ENCODE measurements at regions not wholly inside any gene's neighbourhood (a gene's known extent, or its start where the extent isn't known, plus 50 kb on each side); places are given as distances from the start of the nearest gene placed in this dataset.
"Not testable (repeated sequence)": the region's sequence is repeated elsewhere in the genome, so short reads cannot be mapped to it uniquely, and the experiment has no call there.

DNA sequence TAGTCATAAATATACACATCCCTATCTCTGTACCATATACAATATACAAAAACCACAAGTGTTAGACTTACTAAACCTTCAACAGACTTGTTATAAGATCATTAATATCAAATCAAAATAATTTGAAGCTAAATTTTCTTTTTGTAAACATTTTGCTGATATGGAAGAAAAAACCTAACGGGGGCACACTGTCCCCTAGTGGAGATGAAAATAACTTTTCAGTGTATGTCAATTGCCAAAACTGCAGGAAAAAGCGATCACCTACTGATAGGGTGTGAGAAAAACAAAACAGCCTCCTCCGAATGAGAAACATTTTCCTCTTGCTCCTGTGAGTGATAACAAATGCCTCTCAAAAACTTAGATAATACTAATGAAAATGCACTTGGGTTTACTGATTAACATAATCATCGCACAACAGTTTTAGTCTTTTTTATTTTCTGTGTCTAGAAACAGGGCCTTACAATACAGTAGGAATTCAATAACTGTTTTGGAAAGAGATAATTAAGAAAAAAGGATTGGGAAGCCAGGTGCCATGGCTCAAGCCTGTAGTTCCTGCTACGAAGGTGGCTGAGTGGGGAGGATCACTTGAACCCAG is 322.7 kb downstream of the CRPPA start:
- Histone ChIP-seq H3K27me3 (ENCODE audit: control insufficient read depth, insufficient read depth, low read length) (no peaks in the 10 kb centered on the region), H3K36me3 (ENCODE audit: control insufficient read depth, insufficient read depth, low read length) (no peaks in the 10 kb centered on the region), H3K4me3 (ENCODE audit: low read length) (no peak overlapping the region), H3K27ac (ENCODE audit: low read length) (no peak overlapping the region), H3K9me3 (replicated peaks; ENCODE audit: control insufficient read depth, low read depth, low read length) (no peaks in the 10 kb centered on the region), H3K4me1 (ENCODE audit: control insufficient read depth, insufficient read depth, low read length) (peaks cover 5% of the 10 kb centered on the region)
- 91% methylated on average over 1 of the region's 5 CpGs for WGBS (ENCODE audit: insufficient coverage)
- DNase-seq, result no peak

DNA sequence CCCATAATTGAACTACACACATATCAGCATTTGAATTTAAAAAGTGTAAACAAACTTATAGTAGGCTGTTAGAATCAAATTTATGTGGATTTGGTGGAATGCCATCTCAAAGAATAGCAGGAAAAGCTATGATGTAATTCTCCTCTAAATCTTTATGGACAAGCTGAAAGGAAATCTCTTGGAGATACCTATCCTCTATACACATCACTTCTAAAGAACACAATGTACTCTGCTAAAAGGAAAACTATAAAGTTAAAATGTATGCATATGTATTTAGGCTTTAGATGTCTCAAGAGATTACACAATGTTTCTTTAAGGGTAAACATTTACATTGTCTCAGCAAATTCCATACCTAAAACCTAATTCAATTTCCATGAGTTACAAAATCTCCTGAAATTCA is 323.3 kb downstream of the CRPPA start:
- Histone ChIP-seq H3K36me3 (ENCODE audit: control insufficient read depth, insufficient read depth, low read length) (no peaks in the 10 kb centered on the region), H3K27ac (ENCODE audit: low read length) (no peak overlapping the region), H3K4me3 (ENCODE audit: low read length) (no peak overlapping the region), H3K4me1 (ENCODE audit: control insufficient read depth, insufficient read depth, low read length) (peaks cover 5% of the 10 kb centered on the region), H3K27me3 (ENCODE audit: control insufficient read depth, insufficient read depth, low read length) (no peaks in the 10 kb centered on the region), H3K9me3 (replicated peaks; ENCODE audit: control insufficient read depth, low read depth, low read length) (no peaks in the 10 kb centered on the region)
- DNase-seq, result no peak

DNA sequence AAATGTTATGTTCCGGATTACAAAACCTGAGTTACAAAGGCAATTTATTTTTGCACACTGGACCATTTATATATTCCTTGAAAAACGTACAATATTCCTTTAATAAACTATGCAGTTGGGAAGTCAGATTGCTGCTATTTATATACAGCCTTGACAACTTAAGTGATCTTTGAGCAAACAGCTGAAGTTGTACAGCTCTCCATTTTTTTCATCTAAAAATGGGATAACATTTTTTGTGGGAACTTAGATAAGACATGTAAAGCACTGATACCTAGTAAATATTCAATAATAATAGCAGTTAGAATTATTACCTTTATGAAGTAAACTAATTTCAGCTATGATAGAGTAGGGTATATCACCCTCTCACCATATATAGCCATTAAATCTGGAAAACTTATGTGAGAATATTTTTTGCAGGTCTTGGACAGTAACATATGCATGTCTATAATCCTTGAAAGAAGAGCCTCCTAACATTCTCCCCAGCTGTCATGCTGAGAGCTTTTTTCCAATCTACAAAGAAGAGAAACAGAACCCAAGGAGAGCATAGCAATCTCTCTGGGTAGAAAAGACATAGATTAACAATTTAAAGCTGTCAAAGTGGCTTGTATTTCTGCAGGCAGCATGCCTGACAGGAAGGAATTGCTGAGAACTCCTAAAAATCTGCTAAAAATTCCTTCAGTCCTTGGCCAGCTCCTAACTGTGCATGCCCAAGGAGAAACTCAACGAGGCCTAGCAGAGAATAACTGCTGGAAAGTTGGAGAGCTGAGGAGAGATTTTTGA is 326.0 kb downstream of the CRPPA start:
- peak overlapping the region; percentile 47 for H3K27ac ChIP-seq (ENCODE audit: low read length)
- no CpG with 5 or more reads among the region's 3 CpGs for WGBS (ENCODE audit: insufficient coverage)
- H3K36me3 ChIP-seq (ENCODE audit: control insufficient read depth, insufficient read depth, low read length), result no peaks in the 10 kb centered on the region
- H3K4me1 ChIP-seq (ENCODE audit: control insufficient read depth, insufficient read depth, low read length), result peaks cover 5% of the 10 kb centered on the region
- no peaks in the 10 kb centered on the region for H3K9me3 ChIP-seq (replicated peaks; ENCODE audit: control insufficient read depth, low read depth, low read length)
- no peak overlapping the region for H3K4me3 ChIP-seq (ENCODE audit: low read length)
- peak; percentile 63 for DNase-seq
- no peaks in the 10 kb centered on the region for H3K27me3 ChIP-seq (ENCODE audit: control insufficient read depth, insufficient read depth, low read length)

GRCh38 chr7:16094651-16095050 is 326.7 kb downstream of the CRPPA start:
- Histone ChIP-seq H3K4me1 (ENCODE audit: control insufficient read depth, insufficient read depth, low read length) (peaks cover 5% of the 10 kb centered on the region), H3K27me3 (ENCODE audit: control insufficient read depth, insufficient read depth, low read length) (no peaks in the 10 kb centered on the region), H3K27ac (ENCODE audit: low read length) (no peak overlapping the region), H3K4me3 (ENCODE audit: low read length) (no peak overlapping the region), H3K9me3 (replicated peaks; ENCODE audit: control insufficient read depth, low read depth, low read length) (no peaks in the 10 kb centered on the region), H3K36me3 (ENCODE audit: control insufficient read depth, insufficient read depth, low read length) (no peaks in the 10 kb centered on the region)
- no CpG with 5 or more reads among the region's 2 CpGs for WGBS (ENCODE audit: insufficient coverage)
- DNase-seq, result no peak

DNA sequence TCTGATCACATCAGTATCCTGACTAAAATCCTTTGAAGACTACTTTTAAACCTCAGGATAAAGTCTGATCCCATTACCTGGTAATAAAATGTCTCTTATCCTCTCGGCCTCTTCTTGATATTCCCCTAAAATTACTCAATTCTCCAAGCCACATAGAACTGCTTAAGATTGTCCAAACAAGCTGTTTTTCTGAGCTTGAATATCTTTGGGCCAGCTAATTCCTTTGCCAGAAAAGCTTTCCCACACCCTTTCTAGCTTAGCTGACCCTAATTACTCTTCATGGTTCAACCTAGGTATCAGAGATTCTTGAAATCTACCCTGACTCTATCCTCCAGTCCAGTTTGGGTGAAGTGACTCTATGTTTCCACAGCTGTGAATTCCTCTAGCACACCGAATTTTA is 328.6 kb downstream of the CRPPA start:
- no peaks in the 10 kb centered on the region for H3K9me3 ChIP-seq (replicated peaks; ENCODE audit: control insufficient read depth, low read depth, low read length)
- no peak for DNase-seq
- H3K27me3 ChIP-seq (ENCODE audit: control insufficient read depth, insufficient read depth, low read length), result no peaks in the 10 kb centered on the region
- no peak overlapping the region for H3K27ac ChIP-seq (ENCODE audit: low read length)
- WGBS (ENCODE audit: insufficient coverage), result 75% methylated on average over 1 of the region's 2 CpGs
- H3K4me1 ChIP-seq (ENCODE audit: control insufficient read depth, insufficient read depth, low read length), result peaks cover 5% of the 10 kb centered on the region
- H3K4me3 ChIP-seq (ENCODE audit: low read length), result no peak overlapping the region
- no peaks in the 10 kb centered on the region for H3K36me3 ChIP-seq (ENCODE audit: control insufficient read depth, insufficient read depth, low read length)

DNA sequence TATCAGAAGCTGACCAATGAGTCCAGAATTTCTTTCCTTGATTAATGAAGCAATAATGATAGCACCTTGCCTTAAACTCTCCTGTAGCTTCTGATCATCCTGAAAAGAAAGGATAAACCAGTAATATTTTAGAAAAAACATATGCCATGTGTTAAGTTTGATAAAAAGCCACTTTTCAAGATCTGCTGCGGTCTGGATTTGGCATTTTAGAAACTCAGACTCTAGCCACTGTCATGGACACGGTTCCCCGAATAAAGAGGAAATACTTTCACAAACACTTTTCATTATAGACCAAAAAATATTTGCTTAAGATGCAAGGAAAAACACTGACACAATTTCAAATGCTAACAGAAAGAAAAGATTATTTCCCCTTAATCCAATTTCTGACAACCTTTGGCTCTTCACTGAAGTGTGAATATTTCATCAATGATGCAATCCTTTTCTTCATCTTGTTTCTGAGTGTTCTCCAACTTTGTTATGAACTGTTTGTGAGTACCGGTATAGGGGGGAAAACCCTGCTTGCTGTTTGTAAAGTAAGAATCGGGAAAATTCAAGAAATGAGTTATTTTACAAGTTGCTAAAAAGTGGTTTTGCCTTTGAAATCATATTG is 329.5 kb downstream of the CRPPA start:
- H3K36me3 ChIP-seq (ENCODE audit: control insufficient read depth, insufficient read depth, low read length), result no peaks in the 10 kb centered on the region
- DNase-seq, result peak; percentile 68
- no peaks in the 10 kb centered on the region for H3K27me3 ChIP-seq (ENCODE audit: control insufficient read depth, insufficient read depth, low read length)
- H3K4me1 ChIP-seq (ENCODE audit: control insufficient read depth, insufficient read depth, low read length), result peaks cover 5% of the 10 kb centered on the region
- no peaks in the 10 kb centered on the region for H3K9me3 ChIP-seq (replicated peaks; ENCODE audit: control insufficient read depth, low read depth, low read length)
- WGBS (ENCODE audit: insufficient coverage), result 42% methylated on average over 2 of the region's 5 CpGs
- H3K27ac ChIP-seq (ENCODE audit: low read length), result no peak overlapping the region
- H3K4me3 ChIP-seq (ENCODE audit: low read length), result no peak overlapping the region

- H3K27me3 ChIP-seq (ENCODE audit: control insufficient read depth, insufficient read depth, low read length), result no peaks in the 10 kb centered on the region
- no peak overlapping the region for H3K4me3 ChIP-seq (ENCODE audit: low read length)
- H3K27ac ChIP-seq (ENCODE audit: low read length), result no peak overlapping the region
- no peaks in the 10 kb centered on the region for H3K4me1 ChIP-seq (ENCODE audit: control insufficient read depth, insufficient read depth, low read length)
- DNase-seq, result no peak
- no peaks in the 10 kb centered on the region for H3K9me3 ChIP-seq (replicated peaks; ENCODE audit: control insufficient read depth, low read depth, low read length)
- WGBS (ENCODE audit: insufficient coverage), result 67% methylated on average over 1 of the region's 3 CpGs
- no peaks in the 10 kb centered on the region for H3K36me3 ChIP-seq (ENCODE audit: control insufficient read depth, insufficient read depth, low read length)
Observed at GRCh38 chr7:16089801-16090200, 331.5 kb downstream of the CRPPA start.

- Histone ChIP-seq H3K4me3 (ENCODE audit: low read length) (no peak overlapping the region), H3K27ac (ENCODE audit: low read length) (no peak overlapping the region), H3K4me1 (ENCODE audit: control insufficient read depth, insufficient read depth, low read length) (no peaks in the 10 kb centered on the region), H3K9me3 (replicated peaks; ENCODE audit: control insufficient read depth, low read depth, low read length) (no peaks in the 10 kb centered on the region), H3K27me3 (ENCODE audit: control insufficient read depth, insufficient read depth, low read length) (no peaks in the 10 kb centered on the region), H3K36me3 (ENCODE audit: control insufficient read depth, insufficient read depth, low read length) (no peaks in the 10 kb centered on the region)
- no peak for DNase-seq
- WGBS (ENCODE audit: insufficient coverage), result no CpG with 5 or more reads among the region's 19 CpGs
Observed at GRCh38 chr7:16089191-16089590, 332.1 kb downstream of the CRPPA start.

DNA sequence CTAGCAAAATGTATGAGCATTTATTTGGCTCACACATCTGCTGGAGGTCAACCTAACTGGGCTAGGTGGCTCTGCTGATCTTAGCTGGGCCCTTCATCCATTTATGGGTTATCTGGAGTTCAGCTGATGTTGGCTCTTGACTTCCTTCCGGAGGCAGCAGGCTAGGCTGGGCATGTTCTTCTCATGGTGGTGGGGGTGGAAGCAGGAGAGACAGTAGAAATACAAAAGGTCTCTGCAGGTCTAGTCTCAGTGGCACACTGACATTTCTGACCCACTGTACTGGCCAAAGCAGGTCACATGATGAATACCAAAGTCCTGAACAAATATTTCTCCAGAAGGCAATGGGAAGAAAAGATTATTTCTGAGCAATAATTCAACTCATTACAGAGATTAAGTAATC is 334.6 kb downstream of the CRPPA start:
- no peaks in the 10 kb centered on the region for H3K27me3 ChIP-seq (ENCODE audit: control insufficient read depth, insufficient read depth, low read length)
- no peak overlapping the region for H3K27ac ChIP-seq (ENCODE audit: low read length)
- no peaks in the 10 kb centered on the region for H3K4me1 ChIP-seq (ENCODE audit: control insufficient read depth, insufficient read depth, low read length)
- H3K9me3 ChIP-seq (replicated peaks; ENCODE audit: control insufficient read depth, low read depth, low read length), result no peaks in the 10 kb centered on the region
- no peak overlapping the region for H3K4me3 ChIP-seq (ENCODE audit: low read length)
- WGBS (ENCODE audit: insufficient coverage), result no CpG with 5 or more reads among the region's 1 CpG
- no peaks in the 10 kb centered on the region for H3K36me3 ChIP-seq (ENCODE audit: control insufficient read depth, insufficient read depth, low read length)
- no peak for DNase-seq

DNA sequence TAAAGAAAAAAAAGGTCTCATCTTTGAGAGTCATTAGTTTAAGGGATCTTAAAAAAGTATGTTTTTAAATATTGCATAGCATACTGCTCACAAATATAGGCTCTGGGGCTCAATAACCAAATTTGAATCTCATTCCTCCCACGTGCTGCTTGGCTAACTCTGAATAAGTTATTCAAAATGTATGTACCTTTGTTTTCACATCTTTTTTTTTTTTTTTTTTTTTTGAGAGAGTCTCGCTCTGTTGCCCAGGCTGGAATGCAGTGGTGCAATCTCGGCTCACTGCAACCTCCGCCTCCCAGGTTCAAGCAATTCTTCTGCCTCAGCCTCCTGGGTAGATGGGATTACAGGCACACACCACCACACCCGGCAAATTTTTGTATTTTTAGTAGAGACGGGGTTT is 335.6 kb downstream of the CRPPA start:
- not testable (repeated sequence) for H3K36me3 ChIP-seq (ENCODE audit: control insufficient read depth, insufficient read depth, low read length); H3K4me3 ChIP-seq (ENCODE audit: low read length)
- WGBS (ENCODE audit: insufficient coverage), result 90% methylated on average over 2 of the region's 6 CpGs

More for the DNA sequence above, 335.6 kb downstream of the CRPPA start:
- H3K27ac ChIP-seq (ENCODE audit: low read length); DNase-seq; H3K9me3 ChIP-seq (replicated peaks; ENCODE audit: control insufficient read depth, low read depth, low read length); H3K4me1 ChIP-seq (ENCODE audit: control insufficient read depth, insufficient read depth, low read length); H3K27me3 ChIP-seq (ENCODE audit: control insufficient read depth, insufficient read depth, low read length): not testable (repeated sequence)

Data from muscle of leg (tissue), 3 donors.